Endothelial cell of umbilical vein (primary cell): ENCODE measurements at regions not wholly inside any gene's neighbourhood (a gene's known extent, or its start where the extent isn't known, plus 50 kb on each side); places are given as distances from the start of the nearest gene placed in this dataset.

Source experiments
- BruUV-seq: library from RNA; stranded (reverse); fragments of 400-500 nt; replicated peaks from 2 replicates; lab custom pipeline; 2021; lab: Mats Ljungman, UMichigan
- CTCF ChIA-PET: fragments of 300-600, 350-600 bp; sonication (Branson Sonifier 250); formaldehyde crosslinking; loops from one replicate; lab custom pipeline; 2021; ENCODE audit warnings: antibody characterized with exemption, inconsistent platforms; lab: Charles Lee
- POLR2A ChIA-PET: fragments of 300-600, 350-600 bp; sonication (Branson Sonifier 250); formaldehyde crosslinking; loops from one replicate; lab custom pipeline; 2021; ENCODE audit warnings: antibody characterized with exemption, inconsistent platforms; lab: Charles Lee
- DNase-seq: peaks from one replicate; pipeline ENCODE4 v3.0.0-alpha.2; 2011; ENCODE audit warnings: low read depth, low spot score
- FAIRE-seq: peaks from 2 replicates; lab custom pipeline; 2011; peaks lifted over from hg19 to GRCh38; lab: Jason Lieb, UNC
- H2AFZ ChIP-seq: 2 replicates; pipeline ENCODE4 v1.6.0; 2012; ENCODE audit warnings: low read depth, low read length, control low read depth, inconsistent platforms
- H3K27ac ChIP-seq: 2 replicates; pipeline ENCODE4 v1.5.1; 2011; ENCODE audit warnings: low read depth, mild to moderate bottlenecking, control low read depth, low read length, moderate library complexity; ENCODE audit not compliant: insufficient read depth
- H3K27me3 ChIP-seq, 2 experiments: 2 replicates each; pipeline versions ENCODE4 v1.6.0 to v1.6.1; 2011; ENCODE audit warnings: low read length in 2 of 2, mixed read lengths in 1 of 2; ENCODE audit not compliant: control insufficient read depth in 2 of 2, insufficient read depth in 2 of 2
- H3K36me3 ChIP-seq, 2 experiments: 2 replicates in 1 of 2; 3 replicates in 1 of 2; pipeline ENCODE4 v1.5.1; 2011; ENCODE audit warnings: low read length in 2 of 2, mild to moderate bottlenecking in 1 of 2, moderate library complexity in 1 of 2; ENCODE audit not compliant: control insufficient read depth in 2 of 2, insufficient read depth in 2 of 2; ENCODE audit errors: extremely low read depth in 1 of 2
- H3K4me1 ChIP-seq: 3 replicates; pipeline ENCODE4 v1.5.1; 2011; ENCODE audit warnings: mild to moderate bottlenecking, low read length; ENCODE audit not compliant: control insufficient read depth, insufficient read depth; ENCODE audit errors: extremely low read depth
- H3K4me2 ChIP-seq: 2 replicates; pipeline ENCODE4 v1.6.1; 2011; ENCODE audit warnings: low read length, control low read depth, mixed read lengths; ENCODE audit not compliant: insufficient read depth
- H3K4me3 ChIP-seq, 3 experiments: fragments of 200-600 bp in 1 of 3; sonication (generic), shearing (Covaris generic) in 1 of 3; replicated peaks in 1 of 3; 2 replicates each; pipeline ENCODE4 v1.5.1; 2011 to 2016; ENCODE audit warnings: control low read depth in 3 of 3, low read length in 3 of 3, mild to moderate bottlenecking in 2 of 3, inconsistent platforms in 1 of 3, low read depth in 1 of 3, moderate library complexity in 1 of 3; ENCODE audit not compliant: insufficient read depth in 1 of 3
- H3K79me2 ChIP-seq: 2 replicates; pipeline ENCODE4 v1.6.0; 2012; ENCODE audit warnings: low read length, inconsistent platforms; ENCODE audit not compliant: control insufficient read depth, insufficient read depth
- H3K9ac ChIP-seq: replicated peaks from 2 replicates; pipeline ENCODE3; 2011; ENCODE audit warnings: low read length, control low read depth; ENCODE audit not compliant: insufficient read depth; ENCODE audit errors: extremely low read depth
- H3K9me1 ChIP-seq: replicated peaks from 3 replicates; pipeline ENCODE4 v1.6.0; 2011; ENCODE audit warnings: mild to moderate bottlenecking, low read length; ENCODE audit not compliant: control insufficient read depth, insufficient read depth; ENCODE audit errors: extremely low read depth
- H3K9me3 ChIP-seq: replicated peaks from 2 replicates; pipeline ENCODE4 v1.5.1; 2012; ENCODE audit warnings: low read length, inconsistent platforms; ENCODE audit not compliant: control insufficient read depth, insufficient read depth
- H4K20me1 ChIP-seq: replicated peaks from 2 replicates; pipeline ENCODE3; 2011; ENCODE audit warnings: mild to moderate bottlenecking, low read length; ENCODE audit not compliant: control insufficient read depth, insufficient read depth; ENCODE audit errors: extremely low read depth
- EZH2 ChIP-seq: IDR thresholded peaks from 2 replicates; pipeline ENCODE4 v1.6.1; 2012; ENCODE audit warnings: borderline replicate concordance, low read depth, mild to moderate bottlenecking, moderate library complexity, low read length, inconsistent platforms; ENCODE audit not compliant: severe bottlenecking
- FOS ChIP-seq: IDR thresholded peaks from 2 replicates; pipeline ENCODE4 v1.6.1; 2011; ENCODE audit warnings: mild to moderate bottlenecking, low read length, moderate library complexity, borderline replicate concordance; ENCODE audit not compliant: insufficient read depth
- GATA2 ChIP-seq: IDR thresholded peaks from 2 replicates; pipeline ENCODE4 v1.7.0; 2011; ENCODE audit warnings: low read depth, mild to moderate bottlenecking, moderate library complexity, mixed read lengths, low read length; ENCODE audit not compliant: insufficient read length, insufficient read depth
- JUN ChIP-seq: IDR thresholded peaks from 2 replicates; pipeline ENCODE4 v1.6.1; 2011; ENCODE audit warnings: borderline replicate concordance, low read depth; ENCODE audit not compliant: insufficient read length, insufficient read depth
- MYC ChIP-seq: IDR thresholded peaks from one replicate; pipeline ENCODE4 v1.6.1; 2011; ENCODE audit warnings: mild to moderate bottlenecking, low read depth, low read length
- POLR2A ChIP-seq: IDR thresholded peaks from 2 replicates; pipeline ENCODE4 v1.6.1; 2012; ENCODE audit warnings: low read depth, mild to moderate bottlenecking, control low read depth, low read length
- POLR2AphosphoS5 ChIP-seq: IDR thresholded peaks from 2 replicates; pipeline ENCODE4 v1.6.1; 2012; ENCODE audit warnings: low read depth, mild to moderate bottlenecking, control low read depth, low read length, moderate library complexity; ENCODE audit not compliant: insufficient read depth
- dilution Hi-C: fragments of 300-500 bp; cut with MboI; formaldehyde crosslinking; loops from one replicate; pipeline ENCODE4 v1.15.0; 2019; ENCODE audit warnings: low sequenced_read_pairs; ENCODE audit not compliant: extremely low pct_ligation_motif_present
- intact Hi-C: fragments of 100-400 bp; cut with micrococcal nuclease; formaldehyde crosslinking; loops from one replicate; pipeline ENCODE4 v1.10.0; 2022
- TF ChIP-seq, protein P1 (sequence below), 2 donors: IDR thresholded peaks; 1 replicate in 1 of 2; 2 replicates in 1 of 2; pipeline ENCODE4 v1.5.1; 2011; ENCODE audit warnings: low read length in 2 of 2, mild to moderate bottlenecking in 2 of 2, moderate library complexity in 2 of 2, control low read depth in 1 of 2, inconsistent platforms in 1 of 2, low read depth in 1 of 2; ENCODE audit not compliant: insufficient read depth in 1 of 2; ENCODE audit errors: extremely low read depth in 1 of 2
- TF ChIP-seq, protein P2 (sequence below): IDR thresholded peaks from 2 replicates; pipeline ENCODE4 v1.6.1; 2011; ENCODE audit not compliant: insufficient read depth, insufficient read length

DNA sequence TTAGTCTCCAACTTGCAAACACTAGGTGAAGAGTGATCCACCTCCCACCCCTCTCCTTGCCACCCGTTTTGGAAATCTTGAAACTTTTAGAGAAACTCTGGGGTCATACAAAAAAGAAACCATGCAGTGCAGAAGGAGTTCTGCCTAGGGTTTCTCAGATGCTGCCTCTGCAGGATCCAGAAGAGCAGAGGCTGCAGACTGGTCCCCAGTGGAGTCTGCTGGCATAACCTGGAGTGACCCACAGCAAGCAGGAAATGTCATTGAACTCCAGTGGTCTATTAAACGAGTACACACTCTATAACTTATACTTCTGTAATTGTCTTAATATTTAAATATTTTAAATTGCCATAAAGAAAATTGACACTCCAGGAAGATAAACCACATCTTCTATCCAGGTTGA is 280.7 kb upstream of the NT5E start:
- TF ChIP-seq, protein P1, sequence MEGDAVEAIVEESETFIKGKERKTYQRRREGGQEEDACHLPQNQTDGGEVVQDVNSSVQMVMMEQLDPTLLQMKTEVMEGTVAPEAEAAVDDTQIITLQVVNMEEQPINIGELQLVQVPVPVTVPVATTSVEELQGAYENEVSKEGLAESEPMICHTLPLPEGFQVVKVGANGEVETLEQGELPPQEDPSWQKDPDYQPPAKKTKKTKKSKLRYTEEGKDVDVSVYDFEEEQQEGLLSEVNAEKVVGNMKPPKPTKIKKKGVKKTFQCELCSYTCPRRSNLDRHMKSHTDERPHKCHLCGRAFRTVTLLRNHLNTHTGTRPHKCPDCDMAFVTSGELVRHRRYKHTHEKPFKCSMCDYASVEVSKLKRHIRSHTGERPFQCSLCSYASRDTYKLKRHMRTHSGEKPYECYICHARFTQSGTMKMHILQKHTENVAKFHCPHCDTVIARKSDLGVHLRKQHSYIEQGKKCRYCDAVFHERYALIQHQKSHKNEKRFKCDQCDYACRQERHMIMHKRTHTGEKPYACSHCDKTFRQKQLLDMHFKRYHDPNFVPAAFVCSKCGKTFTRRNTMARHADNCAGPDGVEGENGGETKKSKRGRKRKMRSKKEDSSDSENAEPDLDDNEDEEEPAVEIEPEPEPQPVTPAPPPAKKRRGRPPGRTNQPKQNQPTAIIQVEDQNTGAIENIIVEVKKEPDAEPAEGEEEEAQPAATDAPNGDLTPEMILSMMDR (IDR thresholded peaks at IDR 0.05; ENCODE audit: extremely low read depth in 1 of 2, insufficient read depth in 1 of 2, low read depth in 1 of 2, low read length in 2 of 2), result no peak
- TF ChIP-seq, protein P2, sequence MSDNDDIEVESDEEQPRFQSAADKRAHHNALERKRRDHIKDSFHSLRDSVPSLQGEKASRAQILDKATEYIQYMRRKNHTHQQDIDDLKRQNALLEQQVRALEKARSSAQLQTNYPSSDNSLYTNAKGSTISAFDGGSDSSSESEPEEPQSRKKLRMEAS, result no peak
- no peak for TF ChIP-seq FOS
- Histone ChIP-seq H2AFZ (no peak overlapping the region), H3K9me1 (no peaks in the 10 kb centered on the region), H3K27me3 (peaks cover 0 to 5% of the 10 kb centered on the region in 2 experiments), H3K4me3 (no peak overlapping the region), H3K9ac (no peak overlapping the region), H3K4me2 (no peak overlapping the region), H3K79me2 (no peaks in the 10 kb centered on the region), H4K20me1 (no peaks in the 10 kb centered on the region), H3K27ac (no peak overlapping the region), H3K36me3 (no peaks in the 10 kb centered on the region), H3K9me3 (no peaks in the 10 kb centered on the region), H3K4me1 (no peaks in the 10 kb centered on the region)
- DNase-seq, result no peak
- dilution Hi-C loops, result no loop called here
- intact Hi-C loops, result no loop called here
- ChIA-PET POLR2A (no interaction called here), CTCF (no interaction called here)
- no peak for FAIRE-seq
- no TSS peak for BruUV-seq

DNA sequence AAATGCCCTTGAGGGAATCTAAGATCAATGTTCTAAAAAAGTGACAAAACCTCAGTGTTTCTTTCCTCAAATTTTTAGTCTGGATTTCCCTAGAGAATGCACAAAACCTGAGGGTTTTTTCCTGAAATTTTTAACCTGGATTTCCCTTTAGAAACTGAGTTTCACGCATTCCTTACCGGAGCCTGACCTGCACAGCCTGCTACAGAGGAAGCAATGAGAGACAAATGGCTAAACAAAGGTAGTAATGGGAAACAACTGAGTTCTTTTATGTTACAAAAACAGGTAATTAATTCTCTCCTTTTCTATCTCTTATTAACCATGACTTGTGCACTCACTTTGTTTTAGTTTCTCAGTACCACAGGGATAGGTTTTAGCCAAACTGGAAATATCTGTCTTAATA is 281.7 kb upstream of the NT5E start:
- Histone ChIP-seq H2AFZ (no peak overlapping the region), H3K9me3 (no peaks in the 10 kb centered on the region), H3K4me3 (no peak overlapping the region), H3K27me3 (peaks cover 0 to 5% of the 10 kb centered on the region in 2 experiments), H3K27ac (no peak overlapping the region), H3K9me1 (no peaks in the 10 kb centered on the region), H3K9ac (no peak overlapping the region), H3K4me2 (no peak overlapping the region), H4K20me1 (no peaks in the 10 kb centered on the region), H3K4me1 (no peaks in the 10 kb centered on the region), H3K79me2 (no peaks in the 10 kb centered on the region), H3K36me3 (no peaks in the 10 kb centered on the region)
- no peak for FAIRE-seq
- BruUV-seq, result no TSS peak
- dilution Hi-C loops (no loop called here), intact Hi-C loops (no loop called here)
- CTCF ChIA-PET, result no interaction called here
- TF ChIP-seq JUN, result no peak
- TF ChIP-seq GATA2, result no peak
- TF ChIP-seq EZH2, result no peak
- TF ChIP-seq, protein P1 (IDR thresholded peaks at IDR 0.05; ENCODE audit: extremely low read depth in 1 of 2, insufficient read depth in 1 of 2, low read depth in 1 of 2, low read length in 2 of 2), result no peak
- TF ChIP-seq, protein P2, result no peak
- no peak for TF ChIP-seq FOS
- no peak for TF ChIP-seq MYC
- TF ChIP-seq POLR2AphosphoS5, result no peak
- TF ChIP-seq POLR2A, result no peak
- no peak for DNase-seq
- POLR2A ChIA-PET, result no interaction called here
